IPS-20b (cell line): ENCODE measurements at regions not wholly inside any gene's neighbourhood (a gene's known extent, or its start where the extent isn't known, plus 50 kb on each side); places are given as distances from the start of the nearest gene placed in this dataset.

ENCODE experiments used
- H3K27ac ChIP-seq: one replicate; pipeline ENCODE4 v1.5.1; 2013; ENCODE audit warnings: low read length
- H3K27me3 ChIP-seq: 2 replicates; pipeline ENCODE4 v1.6.1; 2013; ENCODE audit warnings: mild to moderate bottlenecking, low read length, inconsistent platforms; ENCODE audit not compliant: insufficient read depth
- H3K36me3 ChIP-seq: 2 replicates; pipeline ENCODE4 v1.6.1; 2013; ENCODE audit warnings: low read depth, mild to moderate bottlenecking, inconsistent platforms, low read length, moderate library complexity; ENCODE audit not compliant: insufficient read depth
- H3K4me1 ChIP-seq: 2 replicates; pipeline ENCODE4 v1.6.1; 2013; ENCODE audit warnings: mild to moderate bottlenecking, control low read depth, inconsistent platforms, low read length, moderate library complexity; ENCODE audit not compliant: insufficient read depth
- H3K4me3 ChIP-seq: 2 replicates; pipeline ENCODE4 v1.5.1; 2013; ENCODE audit warnings: mild to moderate bottlenecking, low read length, inconsistent platforms
- H3K9ac ChIP-seq: 2 replicates; pipeline ENCODE4 v1.6.1; 2013; ENCODE audit warnings: low read depth, mild to moderate bottlenecking, inconsistent platforms, low read length, moderate library complexity
- H3K9me3 ChIP-seq: 2 replicates; pipeline ENCODE4 v1.6.1; 2013; ENCODE audit warnings: mild to moderate bottlenecking, low read depth, low read length, inconsistent platforms; ENCODE audit not compliant: insufficient read depth

DNA sequence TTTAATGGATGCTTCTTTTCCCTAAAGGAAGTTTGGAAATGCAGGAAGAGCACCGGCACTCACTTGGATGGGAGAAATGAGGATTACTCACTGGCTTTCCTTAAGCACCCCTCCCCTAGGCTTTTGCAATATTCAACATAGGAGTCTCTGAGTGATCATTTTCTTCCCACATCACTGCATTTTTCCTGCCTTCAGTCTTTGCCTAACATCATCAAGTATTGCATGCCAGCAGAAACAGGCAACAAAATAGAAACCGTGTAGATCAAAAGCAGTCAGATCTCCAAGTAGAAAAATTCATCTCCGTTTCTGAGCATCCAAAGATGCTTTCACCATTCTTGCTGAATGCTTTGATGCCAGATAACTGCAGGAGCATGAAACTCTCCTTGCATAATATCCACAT lies 119.9 kb downstream of the ADCYAP1R1 start:
- Histone ChIP-seq H3K9ac (no peak overlapping the region), H3K4me1 (no peaks in the 10 kb centered on the region), H3K27ac (no peak overlapping the region), H3K4me3 (no peak overlapping the region), H3K27me3 (no peaks in the 10 kb centered on the region), H3K9me3 (no peaks in the 10 kb centered on the region), H3K36me3 (no peaks in the 10 kb centered on the region)

DNA sequence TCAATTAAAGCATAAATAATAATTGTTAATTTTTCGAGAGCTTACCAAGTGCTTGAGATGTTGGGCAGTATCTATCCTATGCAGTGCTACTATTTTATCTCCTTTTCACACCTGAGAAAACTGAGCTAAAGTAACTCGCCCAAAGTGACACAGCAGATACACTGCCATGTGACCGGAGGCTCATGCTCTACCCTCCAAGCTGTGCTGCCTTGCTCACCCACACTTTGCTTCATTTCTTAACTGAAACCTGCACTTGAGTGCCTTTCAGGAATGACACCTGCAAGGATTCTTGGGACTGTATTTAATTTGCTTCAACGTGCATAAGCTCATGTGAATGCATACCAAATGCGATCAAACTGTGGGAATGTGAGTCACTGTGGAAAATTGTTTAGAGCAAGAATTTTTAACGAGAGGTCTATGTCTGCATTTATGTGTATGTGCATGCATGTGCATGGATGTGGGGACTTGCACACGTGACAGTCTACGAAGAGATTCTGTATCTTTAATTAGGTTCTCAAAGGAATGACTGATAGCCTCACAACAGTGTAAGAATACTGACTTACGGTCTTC lies 119.2 kb downstream of the ADCYAP1R1 start:
- Histone ChIP-seq H3K9me3 (no peaks in the 10 kb centered on the region), H3K9ac (no peak overlapping the region), H3K4me1 (no peaks in the 10 kb centered on the region), H3K36me3 (no peaks in the 10 kb centered on the region), H3K27ac (no peak overlapping the region), H3K4me3 (no peak overlapping the region), H3K27me3 (no peaks in the 10 kb centered on the region)
